CD4-positive, alpha-beta memory T cell (primary cell): ENCODE measurements at regions not wholly inside any gene's neighbourhood (a gene's known extent, or its start where the extent isn't known, plus 50 kb on each side); places are given as distances from the start of the nearest gene placed in this dataset.
A peak's percentile ranks its signal among the peaks of the same experiment; 100 is the strongest.

Experiments
- CTCF ChIA-PET: fragments of 350-600 bp; sonication (Branson Sonifier 250); formaldehyde crosslinking; loops from one replicate; lab custom pipeline; 2021; ENCODE audit warnings: inconsistent platforms; ENCODE audit not compliant: partially characterized antibody; lab: Charles Lee
- POLR2A ChIA-PET: fragments of 350-600 bp; sonication (Branson Sonifier 250); formaldehyde crosslinking; loops from one replicate; lab custom pipeline; 2021; ENCODE audit not compliant: partially characterized antibody; lab: Charles Lee
- DNase-seq, 5 donors: peaks; one replicate each; pipeline versions ENCODE4 v3.0.0 to v3.0.0-alpha.2; 2020 to 2022; ENCODE audit warnings: mixed read lengths in 1 of 5
- H3K27ac ChIP-seq: one replicate; pipeline ENCODE4 v1.7.0; 2013; ENCODE audit warnings: low read depth, low read length
- H3K27me3 ChIP-seq: 2 replicates; pipeline ENCODE4 v1.7.0; 2013; ENCODE audit warnings: mild to moderate bottlenecking, low read length, moderate library complexity; ENCODE audit not compliant: insufficient read depth
- H3K36me3 ChIP-seq: 2 replicates; pipeline ENCODE4 v1.7.0; 2013; ENCODE audit warnings: mild to moderate bottlenecking, low read length, moderate library complexity; ENCODE audit not compliant: insufficient read depth
- H3K4me1 ChIP-seq: 2 replicates; pipeline ENCODE4 v1.7.0; 2013; ENCODE audit warnings: mild to moderate bottlenecking, low read length, moderate library complexity; ENCODE audit not compliant: insufficient read depth
- H3K4me3 ChIP-seq, 2 donors: one replicate each; pipeline ENCODE4 v1.7.0; 2013; ENCODE audit warnings: low read length in 2 of 2, mild to moderate bottlenecking in 1 of 2
- H3K9me3 ChIP-seq, 2 donors: one replicate each; pipeline ENCODE4 v1.7.0; 2013; ENCODE audit warnings: low read length in 2 of 2, control low read depth in 1 of 2; ENCODE audit not compliant: control insufficient read depth in 1 of 2
- H3K27ac Mint-ChIP-seq, 7 donors: one replicate each; pipeline ENCODE4 v1.8.0; 2020 to 2021; ENCODE audit warnings: mixed read lengths in 7 of 7, mild to moderate bottlenecking in 6 of 7, inconsistent platforms in 3 of 7, moderate library complexity in 3 of 7
- H3K27me3 Mint-ChIP-seq, 2 donors: one replicate each; pipeline ENCODE4 v1.8.0; 2020 to 2021; ENCODE audit warnings: mixed read lengths in 2 of 2
- H3K36me3 Mint-ChIP-seq, 2 donors: one replicate each; pipeline ENCODE4 v1.8.0; 2020 to 2021; ENCODE audit warnings: mixed read lengths in 2 of 2, inconsistent platforms in 1 of 2, mild to moderate bottlenecking in 1 of 2
- H3K4me1 Mint-ChIP-seq, 4 donors: one replicate each; pipeline ENCODE4 v1.8.0; 2020 to 2021; ENCODE audit warnings: mixed read lengths in 4 of 4, mild to moderate bottlenecking in 1 of 4
- H3K4me3 Mint-ChIP-seq, 8 donors: one replicate each; pipeline ENCODE4 v1.8.0; 2020 to 2021; ENCODE audit warnings: mixed read lengths in 8 of 8, mild to moderate bottlenecking in 7 of 8, moderate library complexity in 6 of 8, inconsistent platforms in 3 of 8
- H3K9me3 Mint-ChIP-seq, 8 donors: one replicate each; pipeline ENCODE4 v1.8.0; 2020 to 2021; ENCODE audit warnings: mixed read lengths in 8 of 8, mild to moderate bottlenecking in 5 of 8, inconsistent platforms in 3 of 8, moderate library complexity in 1 of 8
- intact Hi-C: fragments of 100-400 bp; cut with micrococcal nuclease; formaldehyde crosslinking; loops from one replicate; pipeline ENCODE4 v1.15.1; 2023

GRCh38 chr10:3432081-3432825 is 259.7 kb upstream of the PITRM1 start:
- peaks cover 5% of the 10 kb centered on the region for H3K4me1 ChIP-seq
- no peak for DNase-seq
- ChIA-PET POLR2A (no interaction called here), CTCF (no interaction called here)
- H3K27me3 ChIP-seq, result no peaks in the 10 kb centered on the region
- no peak overlapping the region for H3K27ac Mint-ChIP-seq
- H3K9me3 ChIP-seq, result no peaks in the 10 kb centered on the region
- no peak overlapping the region for H3K27ac ChIP-seq
- H3K27me3 Mint-ChIP-seq, result no peaks in the 10 kb centered on the region
- no peak overlapping the region for H3K4me3 Mint-ChIP-seq
- H3K36me3 Mint-ChIP-seq, result peaks cover 3 to 13% of the 10 kb centered on the region in 2 donors
- intact Hi-C loops, result no loop called here
- H3K4me3 ChIP-seq, result no peak overlapping the region
- H3K9me3 Mint-ChIP-seq, result peaks cover 6 to 17% (median 12%) of the 10 kb centered on the region in 8 donors
- H3K4me1 Mint-ChIP-seq, result peaks cover 7 to 11% (median 9%) of the 10 kb centered on the region in 4 donors
- H3K36me3 ChIP-seq, result no peaks in the 10 kb centered on the region

DNA sequence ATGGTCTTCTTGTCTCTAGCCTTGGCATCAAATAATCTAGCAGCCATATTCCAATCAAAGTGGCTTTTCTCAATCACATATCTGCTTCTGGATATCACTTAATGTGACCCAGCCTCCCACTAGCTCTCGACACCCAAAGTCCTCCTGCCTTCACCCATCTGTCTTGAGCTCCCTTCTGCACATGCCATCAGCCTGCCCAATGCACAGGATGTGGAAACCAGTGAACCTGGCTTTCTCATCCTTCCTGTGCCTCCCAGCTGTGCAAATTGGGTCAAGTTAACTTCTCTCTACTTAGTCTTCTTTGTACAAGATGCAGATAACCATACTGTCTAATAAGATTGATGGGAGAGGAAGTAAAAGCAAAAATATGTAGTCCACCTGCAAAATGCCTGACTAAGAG is 257.9 kb upstream of the PITRM1 start:
- H3K36me3 Mint-ChIP-seq, result peaks cover 3 to 13% of the 10 kb centered on the region in 2 donors
- H3K9me3 Mint-ChIP-seq, result peaks cover 6 to 17% (median 12%) of the 10 kb centered on the region in 8 donors
- Histone ChIP-seq H3K27me3 (no peaks in the 10 kb centered on the region), H3K36me3 (no peaks in the 10 kb centered on the region), H3K4me3 (no peak overlapping the region), H3K9me3 (no peaks in the 10 kb centered on the region), H3K4me1 (peaks cover 5% of the 10 kb centered on the region), H3K27ac (no peak overlapping the region)
- POLR2A ChIA-PET, result interaction anchor here (0.7 kb wide), 1 partner anchor 10 kb away, joined by 3 read pairs; no protein-coding TSS in a partner anchor
- no peaks in the 10 kb centered on the region for H3K27me3 Mint-ChIP-seq
- CTCF ChIA-PET, result no interaction called here
- H3K4me1 Mint-ChIP-seq, result peaks cover 7 to 11% (median 10%) of the 10 kb centered on the region in 4 donors
- peak overlapping the region in 4 of 7 donors; percentile 20 to 54 (median 36) for H3K27ac Mint-ChIP-seq
- intact Hi-C loops, result no loop called here
- DNase-seq, result peak in 2 of 5 donors; percentile 8 to 17
- H3K4me3 Mint-ChIP-seq, result peak overlapping the region in 4 of 8 donors; percentile 1 to 72 (median 34)

GRCh38 chr10:3429676-3430075 is 257.1 kb upstream of the PITRM1 start:
- CTCF ChIA-PET, result no interaction called here
- no peaks in the 10 kb centered on the region for H3K27me3 Mint-ChIP-seq
- Histone ChIP-seq H3K4me1 (peaks cover 5% of the 10 kb centered on the region), H3K4me3 (no peak overlapping the region), H3K27me3 (no peaks in the 10 kb centered on the region), H3K36me3 (no peaks in the 10 kb centered on the region), H3K9me3 (no peaks in the 10 kb centered on the region), H3K27ac (no peak overlapping the region)
- peaks cover 3 to 13% of the 10 kb centered on the region in 2 donors for H3K36me3 Mint-ChIP-seq
- peaks cover 7 to 11% (median 10%) of the 10 kb centered on the region in 4 donors for H3K4me1 Mint-ChIP-seq
- peak overlapping the region in 1 of 8 donors; percentile 20 for H3K4me3 Mint-ChIP-seq
- no peak overlapping the region for H3K27ac Mint-ChIP-seq
- DNase-seq, result no peak
- POLR2A ChIA-PET, result interaction anchor here (0.7 kb wide), 1 partner anchor 10 kb away, joined by 3 read pairs; no protein-coding TSS in a partner anchor
- intact Hi-C loops, result no loop called here
- H3K9me3 Mint-ChIP-seq, result peaks cover 6 to 17% (median 12%) of the 10 kb centered on the region in 8 donors

- H3K27me3 Mint-ChIP-seq, result no peaks in the 10 kb centered on the region
- Histone ChIP-seq H3K36me3 (no peaks in the 10 kb centered on the region), H3K9me3 (no peaks in the 10 kb centered on the region), H3K27ac (no peak overlapping the region), H3K4me1 (peaks cover 5% of the 10 kb centered on the region), H3K27me3 (no peaks in the 10 kb centered on the region), H3K4me3 (no peak overlapping the region)
- no peak overlapping the region for H3K27ac Mint-ChIP-seq
- peaks cover 9 to 13% (median 11%) of the 10 kb centered on the region in 4 donors for H3K4me1 Mint-ChIP-seq
- H3K4me3 Mint-ChIP-seq, result no peak overlapping the region
- H3K36me3 Mint-ChIP-seq, result peaks cover 3 to 13% of the 10 kb centered on the region in 2 donors
- ChIA-PET POLR2A (no interaction called here), CTCF (no interaction called here)
- DNase-seq, result no peak
- intact Hi-C loops, result no loop called here
- peaks cover 6 to 17% (median 12%) of the 10 kb centered on the region in 8 donors for H3K9me3 Mint-ChIP-seq
Observed at GRCh38 chr10:3428826-3429225, 256.2 kb upstream of the PITRM1 start.

- CTCF ChIA-PET, result no interaction called here
Observed at GRCh38 chr10:3427950-3428354, 255.4 kb upstream of the PITRM1 start.

GRCh38 chr10:3427347-3427746 is 254.8 kb upstream of the PITRM1 start:
- no peak overlapping the region for H3K27ac ChIP-seq
- ChIA-PET CTCF (no interaction called here), POLR2A (no interaction called here)
- H3K4me1 Mint-ChIP-seq, result peaks cover 9 to 16% (median 12%) of the 10 kb centered on the region in 4 donors
- H3K9me3 Mint-ChIP-seq, result peaks cover 6 to 17% (median 12%) of the 10 kb centered on the region in 8 donors
- no peak overlapping the region for H3K4me3 Mint-ChIP-seq
- H3K4me3 ChIP-seq, result no peak overlapping the region
- no peak for DNase-seq
- H3K27ac Mint-ChIP-seq, result peak overlapping the region in 1 of 7 donors; percentile 17
- intact Hi-C loops, result no loop called here
- no peaks in the 10 kb centered on the region for H3K27me3 Mint-ChIP-seq
- H3K4me1 ChIP-seq, result peaks cover 5% of the 10 kb centered on the region
- H3K9me3 ChIP-seq, result no peaks in the 10 kb centered on the region
- peaks cover 3 to 13% of the 10 kb centered on the region in 2 donors for H3K36me3 Mint-ChIP-seq
- H3K27me3 ChIP-seq, result no peaks in the 10 kb centered on the region
- H3K36me3 ChIP-seq, result no peaks in the 10 kb centered on the region

More at GRCh38 chr10:3427950-3428354, 255.4 kb upstream of the PITRM1 start:
- intact Hi-C loops, result no loop called here
- Mint-ChIP-seq H3K4me3 (no peak overlapping the region), H3K9me3 (peaks cover 6 to 17% (median 12%) of the 10 kb centered on the region in 8 donors), H3K36me3 (peaks cover 3 to 13% of the 10 kb centered on the region in 2 donors), H3K4me1 (peaks cover 9 to 13% (median 11%) of the 10 kb centered on the region in 4 donors), H3K27me3 (no peaks in the 10 kb centered on the region), H3K27ac (no peak overlapping the region)
- POLR2A ChIA-PET, result no interaction called here
- no peak for DNase-seq
- Histone ChIP-seq H3K9me3 (no peaks in the 10 kb centered on the region), H3K36me3 (no peaks in the 10 kb centered on the region), H3K4me1 (peaks cover 5% of the 10 kb centered on the region), H3K27me3 (no peaks in the 10 kb centered on the region), H3K27ac (no peak overlapping the region), H3K4me3 (no peak overlapping the region)

DNA sequence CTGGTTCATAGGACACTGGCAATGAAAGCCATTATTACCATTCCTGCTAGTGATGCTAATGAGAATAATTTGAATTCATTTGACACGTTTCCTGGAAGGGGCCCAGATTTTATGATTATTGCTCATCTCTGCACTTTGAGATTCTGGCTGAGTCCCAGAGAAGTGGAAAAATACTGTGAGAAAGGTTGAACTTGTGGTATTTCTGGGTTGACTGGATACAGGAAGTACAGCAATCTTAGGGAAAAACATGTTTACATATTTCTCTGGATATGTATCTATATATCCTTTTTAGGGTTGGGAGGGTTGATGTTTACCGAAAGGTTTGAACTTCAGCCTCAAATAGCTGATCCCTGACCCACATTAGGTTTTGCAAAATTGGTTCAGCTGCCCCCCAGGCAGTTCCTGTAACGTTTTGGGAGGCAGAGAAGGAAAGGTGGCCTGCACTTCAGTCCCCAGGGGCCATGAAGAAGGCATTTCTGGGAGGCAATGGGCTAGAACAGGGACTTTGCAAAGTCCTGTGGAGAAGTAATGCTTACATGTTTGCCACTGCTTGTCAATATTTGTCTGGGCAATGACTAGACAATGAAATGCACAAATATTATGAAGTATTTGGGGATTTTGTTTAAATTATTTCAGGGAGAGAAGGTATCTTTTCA is 253.7 kb upstream of the PITRM1 start:
- no peak overlapping the region for H3K4me3 ChIP-seq
- DNase-seq, result no peak
- H3K27ac ChIP-seq, result no peak overlapping the region
- POLR2A ChIA-PET, result no interaction called here
- no peaks in the 10 kb centered on the region for H3K27me3 Mint-ChIP-seq
- no peak overlapping the region for H3K27ac Mint-ChIP-seq
- H3K9me3 Mint-ChIP-seq, result peaks cover 6 to 17% (median 12%) of the 10 kb centered on the region in 8 donors
- H3K4me3 Mint-ChIP-seq, result no peak overlapping the region
- H3K36me3 ChIP-seq, result no peaks in the 10 kb centered on the region
- no peaks in the 10 kb centered on the region for H3K9me3 ChIP-seq
- peaks cover 3 to 13% of the 10 kb centered on the region in 2 donors for H3K36me3 Mint-ChIP-seq
- intact Hi-C loops, result no loop called here
- peaks cover 5% of the 10 kb centered on the region for H3K4me1 ChIP-seq
- no peaks in the 10 kb centered on the region for H3K27me3 ChIP-seq
- peaks cover 9 to 25% (median 14%) of the 10 kb centered on the region in 4 donors for H3K4me1 Mint-ChIP-seq
- CTCF ChIA-PET, result no interaction called here
